SU-DHL-6 (cell line): ENCODE measurements at regions not wholly inside any gene's neighbourhood (a gene's known extent, or its start where the extent isn't known, plus 50 kb on each side); places are given as distances from the start of the nearest gene placed in this dataset.

Source experiments
- H2AFZ ChIP-seq: fragments of 200-600 bp; sonication (generic); 2 replicates; pipeline ENCODE4 v1.6.1; 2014; ENCODE audit warnings: low read depth, mild to moderate bottlenecking, moderate library complexity, mixed read lengths, antibody characterized with exemption, low read length; ENCODE audit not compliant: severe bottlenecking
- H3F3A ChIP-seq: fragments of 200-600 bp; shearing (Covaris generic); 2 replicates; pipeline ENCODE4 v1.6.0; 2016; ENCODE audit warnings: antibody characterized with exemption, mild to moderate bottlenecking; ENCODE audit not compliant: insufficient read depth
- H3K27ac ChIP-seq: fragments of 200-600 bp; sonication (generic); 2 replicates; pipeline ENCODE4 v1.5.1; 2016; ENCODE audit warnings: low read depth, mild to moderate bottlenecking, low read length, moderate library complexity, mixed read lengths
- H3K27me3 ChIP-seq: fragments of 200-600 bp; sonication (generic), shearing (Covaris generic); 2 replicates; pipeline ENCODE4 v1.6.0; 2014; ENCODE audit warnings: mild to moderate bottlenecking, low read length
- H3K36me3 ChIP-seq: fragments of 200-600 bp; sonication (generic); 2 replicates; pipeline ENCODE4 v1.6.1; 2014; ENCODE audit warnings: mild to moderate bottlenecking, low read length, mixed read lengths
- H3K4me2 ChIP-seq: fragments of 300-600, 200-600 bp; shearing (Covaris generic), sonication (generic); 2 replicates; pipeline ENCODE4 v1.6.0; 2014; ENCODE audit warnings: low read length, low read depth, mild to moderate bottlenecking; ENCODE audit not compliant: poor library complexity, severe bottlenecking
- H3K4me3 ChIP-seq: fragments of 200-600 bp; sonication (generic); 2 replicates; pipeline ENCODE4 v1.5.1; 2014; ENCODE audit warnings: antibody characterized with exemption, low read length, mild to moderate bottlenecking, mixed read lengths; ENCODE audit not compliant: insufficient read depth, poor library complexity, severe bottlenecking
- H3K79me2 ChIP-seq: fragments of 200-600 bp; sonication (generic); 2 replicates; pipeline ENCODE4 v1.6.1; 2014; ENCODE audit warnings: mild to moderate bottlenecking, low read length, moderate library complexity; ENCODE audit not compliant: insufficient read depth
- H3K9ac ChIP-seq: fragments of 200-600 bp; sonication (generic); 2 replicates; pipeline ENCODE4 v1.7.0; 2014; ENCODE audit warnings: mild to moderate bottlenecking, low read length
- H3K9me2 ChIP-seq: fragments of 200-600 bp; sonication (generic); replicated peaks from 2 replicates; pipeline ENCODE4 v1.6.1; 2014; ENCODE audit warnings: low read length; ENCODE audit not compliant: insufficient read depth
- H3K9me3 ChIP-seq: fragments of 200-600 bp; sonication (generic); 2 replicates; pipeline ENCODE4 v1.6.1; 2014; ENCODE audit warnings: low read length, mixed read lengths; ENCODE audit not compliant: insufficient read depth
- H4K20me1 ChIP-seq: fragments of 200-600 bp; sonication (generic); 2 replicates; pipeline ENCODE4 v1.6.1; 2014; ENCODE audit warnings: low read depth, mild to moderate bottlenecking, antibody characterized with exemption, low read length, moderate library complexity, mixed read lengths
- CTCF ChIP-seq: fragments of 200-600 bp; sonication (generic); IDR thresholded peaks from one replicate; pipeline ENCODE4 v1.5.1; 2017; ENCODE audit warnings: antibody characterized with exemption, mild to moderate bottlenecking, low read length, moderate library complexity; ENCODE audit not compliant: insufficient read depth, poor library complexity, severe bottlenecking
- EZH2phosphoT487 ChIP-seq: fragments of 200-600 bp; sonication (generic), shearing (Covaris generic); conservative IDR thresholded peaks from 2 replicates; pipeline ENCODE4 v1.6.1; 2018; ENCODE audit warnings: mild to moderate bottlenecking, antibody characterized with exemption, low read length, moderate library complexity, mixed read lengths

- Histone ChIP-seq H3K27me3 (no peaks in the 10 kb centered on the region), H3K4me3 (no peak overlapping the region), H3K9me2 (no peaks in the 10 kb centered on the region), H3K9ac (no peak overlapping the region), H3K36me3 (no peaks in the 10 kb centered on the region), H3K79me2 (no peaks in the 10 kb centered on the region), H3F3A (no peaks in the 10 kb centered on the region), H3K27ac (no peak overlapping the region), H3K9me3 (no peaks in the 10 kb centered on the region), H2AFZ (no peak overlapping the region), H4K20me1 (no peaks in the 10 kb centered on the region), H3K4me2 (no peak overlapping the region)
- TF ChIP-seq CTCF (no peak), EZH2phosphoT487 (no peak)
Observed at GRCh38 chr11:95415837-95416304, 184.9 kb upstream of the SESN3 start.

GRCh38 chr11:95414217-95414616 lies 183.2 kb upstream of the SESN3 start:
- TF ChIP-seq EZH2phosphoT487 (no peak), CTCF (no peak)
- no peak overlapping the region for H3K9ac ChIP-seq
- no peak overlapping the region for H3K27ac ChIP-seq
- H3K4me2 ChIP-seq: no peak overlapping the region
- H3K9me2 ChIP-seq: no peaks in the 10 kb centered on the region
- H3K79me2 ChIP-seq: no peaks in the 10 kb centered on the region
- H2AFZ ChIP-seq: no peak overlapping the region
- no peaks in the 10 kb centered on the region for H3K36me3 ChIP-seq
- H4K20me1 ChIP-seq: no peaks in the 10 kb centered on the region
- no peaks in the 10 kb centered on the region for H3K27me3 ChIP-seq
- H3F3A ChIP-seq: no peaks in the 10 kb centered on the region
- no peaks in the 10 kb centered on the region for H3K9me3 ChIP-seq
- no peak overlapping the region for H3K4me3 ChIP-seq

- Histone ChIP-seq H3K9me2 (no peaks in the 10 kb centered on the region), H3K9ac (no peak overlapping the region), H3K27ac (no peak overlapping the region), H3K36me3 (no peaks in the 10 kb centered on the region), H4K20me1 (no peaks in the 10 kb centered on the region), H3K4me2 (no peak overlapping the region), H2AFZ (no peak overlapping the region), H3K9me3 (no peaks in the 10 kb centered on the region), H3K27me3 (no peaks in the 10 kb centered on the region), H3K4me3 (no peak overlapping the region), H3K79me2 (no peaks in the 10 kb centered on the region), H3F3A (no peaks in the 10 kb centered on the region)
- no peak for TF ChIP-seq CTCF
- TF ChIP-seq EZH2phosphoT487: no peak
Observed at GRCh38 chr11:95413761-95414160, 182.8 kb upstream of the SESN3 start.
